ENCODE measurements at regions not wholly inside any gene's neighbourhood (a gene's known extent, or its start where the extent isn't known, plus 50 kb on each side); places are given as distances from the start of the nearest gene placed in this dataset.
A peak's percentile ranks its signal among the peaks of the same experiment; 100 is the strongest.

GRCh38 chr11:104830508-104830907 is 67.8 kb downstream of the CASP12 start:
- Mint-ChIP-seq H3K4me1 (ENCODE audit: low read depth) (peaks cover 20% of the 10 kb centered on the region; the same call in 1 of the 2 replicates), H3K9me3 (no peaks in the 10 kb centered on the region), H3K36me3 (ENCODE audit: low read depth) (no peaks in the 10 kb centered on the region), H3K27ac (no peak overlapping the region; the same call in 1 of the 2 replicates), H3K4me3 (no peak overlapping the region), H3K27me3 (ENCODE audit: insufficient read depth) (no peaks in the 10 kb centered on the region)
- no peak for DNase-seq
- TF ChIP-seq, protein P1, sequence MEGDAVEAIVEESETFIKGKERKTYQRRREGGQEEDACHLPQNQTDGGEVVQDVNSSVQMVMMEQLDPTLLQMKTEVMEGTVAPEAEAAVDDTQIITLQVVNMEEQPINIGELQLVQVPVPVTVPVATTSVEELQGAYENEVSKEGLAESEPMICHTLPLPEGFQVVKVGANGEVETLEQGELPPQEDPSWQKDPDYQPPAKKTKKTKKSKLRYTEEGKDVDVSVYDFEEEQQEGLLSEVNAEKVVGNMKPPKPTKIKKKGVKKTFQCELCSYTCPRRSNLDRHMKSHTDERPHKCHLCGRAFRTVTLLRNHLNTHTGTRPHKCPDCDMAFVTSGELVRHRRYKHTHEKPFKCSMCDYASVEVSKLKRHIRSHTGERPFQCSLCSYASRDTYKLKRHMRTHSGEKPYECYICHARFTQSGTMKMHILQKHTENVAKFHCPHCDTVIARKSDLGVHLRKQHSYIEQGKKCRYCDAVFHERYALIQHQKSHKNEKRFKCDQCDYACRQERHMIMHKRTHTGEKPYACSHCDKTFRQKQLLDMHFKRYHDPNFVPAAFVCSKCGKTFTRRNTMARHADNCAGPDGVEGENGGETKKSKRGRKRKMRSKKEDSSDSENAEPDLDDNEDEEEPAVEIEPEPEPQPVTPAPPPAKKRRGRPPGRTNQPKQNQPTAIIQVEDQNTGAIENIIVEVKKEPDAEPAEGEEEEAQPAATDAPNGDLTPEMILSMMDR (IDR thresholded peaks at IDR 0.05): no peak

DNA sequence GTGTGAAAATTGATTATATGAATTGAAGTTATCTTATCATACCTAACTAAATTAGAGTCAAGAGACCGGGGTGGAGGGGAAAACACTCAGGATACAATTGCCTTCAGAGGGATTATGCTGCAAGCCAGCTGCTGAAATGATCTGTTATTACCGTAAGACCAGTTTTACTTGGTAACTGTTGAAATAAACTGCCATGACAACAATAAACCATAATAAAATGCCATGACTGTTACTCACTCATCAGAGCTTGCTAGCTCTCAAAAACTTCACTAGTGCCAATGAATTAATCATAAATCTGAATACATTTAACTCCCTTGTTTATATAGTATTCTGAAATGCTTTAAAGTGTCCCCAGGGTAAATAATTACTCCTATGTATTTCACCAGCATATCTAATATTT is 68.2 kb downstream of the CASP12 start:
- Mint-ChIP-seq H3K27me3 (ENCODE audit: insufficient read depth) (no peaks in the 10 kb centered on the region), H3K9me3 (no peaks in the 10 kb centered on the region), H3K4me1 (ENCODE audit: low read depth) (peaks cover 20% of the 10 kb centered on the region; the same call in 1 of the 2 replicates), H3K27ac (peak overlapping the region; percentile 42; the same call in 1 of the 2 replicates), H3K36me3 (ENCODE audit: low read depth) (no peaks in the 10 kb centered on the region), H3K4me3 (no peak overlapping the region)
- DNase-seq: no peak
- TF ChIP-seq, protein P1 (IDR thresholded peaks at IDR 0.05): no peak

GRCh38 chr11:104826772-104827171 is 71.5 kb downstream of the CASP12 start:
- Mint-ChIP-seq H3K4me3 (no peak overlapping the region), H3K36me3 (ENCODE audit: low read depth) (no peaks in the 10 kb centered on the region), H3K27ac (no peak overlapping the region), H3K27me3 (ENCODE audit: insufficient read depth) (no peaks in the 10 kb centered on the region), H3K4me1 (ENCODE audit: low read depth) (peaks cover 20% of the 10 kb centered on the region; the same call in 1 of the 2 replicates), H3K9me3 (peaks cover 8% of the 10 kb centered on the region; the same call in 1 of the 2 replicates)
- DNase-seq: no peak
- TF ChIP-seq, protein P1 (IDR thresholded peaks at IDR 0.05): no peak

GRCh38 chr11:104823657-104824056 is 74.6 kb downstream of the CASP12 start:
- Mint-ChIP-seq H3K36me3 (ENCODE audit: low read depth) (no peaks in the 10 kb centered on the region), H3K4me1 (ENCODE audit: low read depth) (peaks cover 11% of the 10 kb centered on the region; the same call in 1 of the 2 replicates), H3K4me3 (no peak overlapping the region), H3K27me3 (ENCODE audit: insufficient read depth) (no peaks in the 10 kb centered on the region), H3K27ac (no peak overlapping the region), H3K9me3 (peaks cover 10% of the 10 kb centered on the region; the same call in 1 of the 2 replicates)
- TF ChIP-seq, protein P1 (IDR thresholded peaks at IDR 0.05): no peak
- no peak for DNase-seq

DNA sequence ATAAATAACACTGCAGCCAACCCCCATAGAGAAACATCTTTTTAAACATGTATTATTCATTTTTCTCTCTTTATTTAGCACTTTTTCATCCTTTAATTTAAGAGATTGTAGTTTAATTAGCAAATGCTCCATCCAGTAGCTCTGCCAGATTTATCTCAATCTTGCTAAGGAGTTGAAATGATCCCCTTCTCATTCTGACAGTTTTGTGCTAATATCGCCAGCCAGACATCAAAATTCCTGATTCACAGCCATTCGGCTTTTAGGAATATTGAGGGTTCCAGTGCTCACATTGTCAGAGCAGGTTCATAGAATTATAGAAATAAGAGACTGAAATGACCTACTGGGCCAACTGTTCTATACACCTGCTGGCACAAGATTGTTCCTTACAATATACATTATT is 77.8 kb downstream of the CASP12 start:
- Mint-ChIP-seq H3K36me3 (ENCODE audit: low read depth) (no peaks in the 10 kb centered on the region), H3K9me3 (peaks cover 10% of the 10 kb centered on the region; the same call in 1 of the 2 replicates), H3K27me3 (ENCODE audit: insufficient read depth) (no peaks in the 10 kb centered on the region), H3K4me3 (no peak overlapping the region), H3K27ac (no peak overlapping the region), H3K4me1 (ENCODE audit: low read depth) (peaks cover 8% of the 10 kb centered on the region; the same call in 1 of the 2 replicates)
- no peak for DNase-seq
- TF ChIP-seq, protein P1 (IDR thresholded peaks at IDR 0.05): no peak
